HL-60 (cell line): ENCODE measurements at regions not wholly inside any gene's neighbourhood (a gene's known extent, or its start where the extent isn't known, plus 50 kb on each side); places are given as distances from the start of the nearest gene placed in this dataset.

Experiments used
- CTCF ChIP-seq: IDR thresholded peaks from one replicate; pipeline ENCODE4 v1.5.1; 2011; ENCODE audit warnings: low read length, control low read depth, inconsistent platforms; ENCODE audit not compliant: insufficient read depth
- GABPA ChIP-seq: IDR thresholded peaks from 2 replicates; pipeline ENCODE4 v1.6.1; 2012; ENCODE audit warnings: low read depth
- POLR2AphosphoS5 ChIP-seq: IDR thresholded peaks from 2 replicates; pipeline ENCODE4 v1.6.1; 2012; ENCODE audit warnings: low read depth
- TF ChIP-seq, protein P1 (sequence below): IDR thresholded peaks from 2 replicates; pipeline ENCODE4 v1.6.1; 2012; ENCODE audit warnings: low read depth; ENCODE audit not compliant: insufficient replicate concordance

- TF ChIP-seq POLR2AphosphoS5 (no peak), CTCF (no peak), GABPA (no peak)
- TF ChIP-seq, protein P1, sequence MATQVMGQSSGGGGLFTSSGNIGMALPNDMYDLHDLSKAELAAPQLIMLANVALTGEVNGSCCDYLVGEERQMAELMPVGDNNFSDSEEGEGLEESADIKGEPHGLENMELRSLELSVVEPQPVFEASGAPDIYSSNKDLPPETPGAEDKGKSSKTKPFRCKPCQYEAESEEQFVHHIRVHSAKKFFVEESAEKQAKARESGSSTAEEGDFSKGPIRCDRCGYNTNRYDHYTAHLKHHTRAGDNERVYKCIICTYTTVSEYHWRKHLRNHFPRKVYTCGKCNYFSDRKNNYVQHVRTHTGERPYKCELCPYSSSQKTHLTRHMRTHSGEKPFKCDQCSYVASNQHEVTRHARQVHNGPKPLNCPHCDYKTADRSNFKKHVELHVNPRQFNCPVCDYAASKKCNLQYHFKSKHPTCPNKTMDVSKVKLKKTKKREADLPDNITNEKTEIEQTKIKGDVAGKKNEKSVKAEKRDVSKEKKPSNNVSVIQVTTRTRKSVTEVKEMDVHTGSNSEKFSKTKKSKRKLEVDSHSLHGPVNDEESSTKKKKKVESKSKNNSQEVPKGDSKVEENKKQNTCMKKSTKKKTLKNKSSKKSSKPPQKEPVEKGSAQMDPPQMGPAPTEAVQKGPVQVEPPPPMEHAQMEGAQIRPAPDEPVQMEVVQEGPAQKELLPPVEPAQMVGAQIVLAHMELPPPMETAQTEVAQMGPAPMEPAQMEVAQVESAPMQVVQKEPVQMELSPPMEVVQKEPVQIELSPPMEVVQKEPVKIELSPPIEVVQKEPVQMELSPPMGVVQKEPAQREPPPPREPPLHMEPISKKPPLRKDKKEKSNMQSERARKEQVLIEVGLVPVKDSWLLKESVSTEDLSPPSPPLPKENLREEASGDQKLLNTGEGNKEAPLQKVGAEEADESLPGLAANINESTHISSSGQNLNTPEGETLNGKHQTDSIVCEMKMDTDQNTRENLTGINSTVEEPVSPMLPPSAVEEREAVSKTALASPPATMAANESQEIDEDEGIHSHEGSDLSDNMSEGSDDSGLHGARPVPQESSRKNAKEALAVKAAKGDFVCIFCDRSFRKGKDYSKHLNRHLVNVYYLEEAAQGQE = no peak
These were observed 531.9 kb upstream of the ISX start for GRCh38 chr22:34534101-34534500.
